ENCODE measurements at regions not wholly inside any gene's neighbourhood (a gene's known extent, or its start where the extent isn't known, plus 50 kb on each side); places are given as distances from the start of the nearest gene placed in this dataset.

DNA sequence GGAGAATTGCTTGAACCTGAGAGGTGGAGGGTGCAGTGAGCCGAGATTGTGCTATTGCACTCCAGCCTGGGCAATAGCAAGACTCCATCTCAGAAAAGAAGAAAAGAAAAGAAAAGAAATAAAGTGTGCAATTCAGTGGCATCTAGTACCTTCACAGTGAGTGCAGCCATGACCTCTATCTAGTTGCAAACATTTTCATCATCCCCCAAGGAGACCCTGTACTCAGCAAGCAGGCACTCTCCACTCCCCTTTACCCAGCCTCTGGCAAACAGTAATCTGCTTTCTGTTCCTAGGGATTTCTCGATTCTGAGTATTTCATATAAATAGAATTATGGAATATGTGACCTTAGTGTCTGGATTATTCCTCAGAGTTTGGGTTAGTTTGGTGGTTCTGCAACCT, 130.4 kb upstream of the ARL4C start:
- no peak overlapping the region for H2BK12ac ChIP-seq (ENCODE audit: insufficient read length, low read depth, low read length)
- H3K56ac ChIP-seq (ENCODE audit: insufficient read length, low read depth, low read length): no peak overlapping the region
- Mint-ChIP-seq H3K4me3 (no peak overlapping the region), H3K9me3 (peaks cover 0 to 7% of the 10 kb centered on the region in 2 experiments; a peak in 2 of 5 replicates), H3K27me3 (ENCODE audit: low read depth) (no peaks in the 10 kb centered on the region; the same call in 1 of the 2 replicates), H3K4me1 (peaks cover 54 to 59% of the 10 kb centered on the region in 2 experiments), H3K36me3 (ENCODE audit: insufficient read depth in 1 of 3, low read depth in 3 of 3) (0 out of 7 replicates have a peak, but pooled peaks cover 0 to 5% (median 0%) of the 10 kb centered on the region in 3 experiments), H3K27ac (peak overlapping the region in 1 of 3 experiments; percentile 90; a peak in 1 of 7 replicates)
- H3K4ac ChIP-seq (ENCODE audit: low read depth, low read length): no peak overlapping the region
- no peaks in the 10 kb centered on the region for H3K79me1 ChIP-seq (ENCODE audit: insufficient read depth, low read depth, low read length, poor library complexity, severe bottlenecking)
- no peaks in the 10 kb centered on the region for H3K23me2 ChIP-seq (ENCODE audit: insufficient read length, low read depth, low read length, poor library complexity, severe bottlenecking)
- no peak overlapping the region for H2AK5ac ChIP-seq (ENCODE audit: insufficient read length, low read length)
- no peak overlapping the region for H3T11ph ChIP-seq (ENCODE audit: low read length)
- H3K79me2 ChIP-seq (ENCODE audit: insufficient read depth, low read length): no peaks in the 10 kb centered on the region
- no peak overlapping the region for H3K23ac ChIP-seq (ENCODE audit: insufficient read length, low read depth, low read length)
- no peaks in the 10 kb centered on the region for H3K27me3 ChIP-seq (ENCODE audit: insufficient read depth, low read length)
- H2BK20ac ChIP-seq (ENCODE audit: low read depth, low read length, poor library complexity, severe bottlenecking): no peak overlapping the region
- H3K27ac ChIP-seq (ENCODE audit: insufficient read length, low read depth, low read length): no peak overlapping the region
- no peak overlapping the region for H2BK15ac ChIP-seq (ENCODE audit: low read depth, low read length)
- no peak overlapping the region for H3K18ac ChIP-seq (ENCODE audit: insufficient read length, low read depth, low read length)
- no peak overlapping the region for H2AFZ ChIP-seq (ENCODE audit: low read length)
- H3K14ac ChIP-seq (ENCODE audit: insufficient read depth, low read length): no peak overlapping the region
- H3K4me2 ChIP-seq (ENCODE audit: insufficient read depth, insufficient read length, low read length): no peak overlapping the region
- no peak overlapping the region for H4K5ac ChIP-seq (ENCODE audit: insufficient read length, low read depth, low read length)
- no CpG with 5 or more reads among the region's 2 CpGs for WGBS (ENCODE audit: extremely low coverage, insufficient read length, low lambda C conversion rate)
- DNase-seq: no peak
- H2BK120ac ChIP-seq (ENCODE audit: low read depth, low read length, poor library complexity, severe bottlenecking): no peak overlapping the region
- no peak overlapping the region for H2BK5ac ChIP-seq (ENCODE audit: insufficient read length, low read length)
- no peak overlapping the region for H3K9ac ChIP-seq (ENCODE audit: extremely low read depth, insufficient read length, low read length)
- TF ChIP-seq CTCF (conservative IDR thresholded peaks at IDR 0.05): no peak
- no peaks in the 10 kb centered on the region for H4K20me1 ChIP-seq (ENCODE audit: control insufficient read depth, insufficient read depth, insufficient read length)
- no peaks in the 10 kb centered on the region for H3K9me3 ChIP-seq (ENCODE audit: control insufficient read depth, low read depth, low read length)
- no peak overlapping the region for H4K91ac ChIP-seq (ENCODE audit: insufficient read length, low read depth, low read length)
- peaks cover 10% of the 10 kb centered on the region; the same call in 1 of the 2 replicates for H3K4me1 ChIP-seq (ENCODE audit: insufficient read depth, low read length)
- H4K8ac ChIP-seq (replicated peaks; ENCODE audit: insufficient read length, low read depth, low read length): no peak overlapping the region
